GM12875 (cell line): ENCODE measurements at regions not wholly inside any gene's neighbourhood (a gene's known extent, or its start where the extent isn't known, plus 50 kb on each side); places are given as distances from the start of the nearest gene placed in this dataset.
A peak's percentile ranks its signal among the peaks of the same experiment; 100 is the strongest.

Source experiments
- H3K4me3 ChIP-seq: one replicate; pipeline ENCODE4 v1.5.1; 2011; ENCODE audit warnings: low read depth, low read length, control low read depth
- CTCF ChIP-seq: IDR thresholded peaks from 2 replicates; pipeline ENCODE4 v1.5.1; 2011; ENCODE audit warnings: low read depth, mild to moderate bottlenecking, control low read depth, inconsistent platforms, low read length, moderate library complexity, borderline replicate concordance; ENCODE audit not compliant: insufficient read depth

DNA sequence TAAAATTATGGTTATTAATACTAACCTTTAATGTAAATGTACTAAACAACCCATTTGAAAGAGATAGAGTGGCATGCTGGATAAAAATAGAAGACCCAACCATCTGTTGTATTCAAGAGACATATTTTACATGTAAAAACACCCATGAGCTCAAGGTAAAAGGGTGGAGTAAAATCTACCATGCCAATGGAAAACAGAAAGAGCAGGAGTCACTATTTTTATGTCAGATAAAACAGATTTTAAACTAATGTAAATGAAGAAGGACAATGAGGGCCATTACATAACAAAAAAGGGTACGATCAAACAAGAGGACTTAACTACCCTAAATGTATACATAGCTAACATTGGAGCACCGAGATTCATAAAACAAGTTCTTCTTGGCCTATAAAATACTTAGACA is 66.3 kb downstream of the ITM2A start:
- no peak for TF ChIP-seq CTCF
- no peak overlapping the region for H3K4me3 ChIP-seq

DNA sequence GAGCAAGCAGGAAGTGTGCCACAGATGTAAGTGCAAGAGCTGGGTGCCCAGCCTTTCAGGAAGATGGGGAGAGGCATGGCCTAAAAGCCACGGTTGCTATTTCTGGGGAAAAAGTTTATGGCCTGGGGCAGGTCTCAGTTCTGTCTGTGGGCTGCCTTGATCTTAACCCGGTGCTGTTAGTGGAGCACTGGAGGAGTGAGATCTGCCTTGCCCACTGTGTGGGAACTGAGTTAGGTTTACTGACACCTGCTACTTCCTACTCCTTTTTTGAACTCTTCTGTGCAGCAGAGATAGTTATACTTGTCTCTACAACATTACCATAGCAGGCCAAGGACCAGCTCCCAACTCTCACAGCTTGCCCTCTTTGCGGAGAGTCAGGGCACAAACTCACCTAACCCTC is 76.5 kb downstream of the ITM2A start:
- no peak for TF ChIP-seq CTCF
- H3K4me3 ChIP-seq = no peak overlapping the region

DNA sequence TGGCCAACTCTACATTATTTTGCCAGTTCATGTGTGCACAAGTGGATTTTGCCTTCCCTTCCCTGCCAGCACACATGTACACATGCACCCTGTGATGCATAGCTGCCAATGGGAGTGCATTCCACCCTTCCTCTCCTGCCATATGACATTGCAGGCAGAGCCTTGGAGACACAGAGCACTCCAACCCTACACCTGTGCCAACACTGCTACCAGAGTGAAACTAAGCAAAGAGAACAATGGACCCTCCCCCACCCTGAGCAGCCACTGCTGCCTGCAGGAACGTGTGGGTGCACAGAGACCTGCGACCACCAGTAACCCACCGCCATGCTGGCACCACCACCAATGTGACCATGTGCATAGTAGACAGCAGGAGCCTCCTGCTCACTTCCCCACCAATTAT is 78.4 kb downstream of the ITM2A start:
- TF ChIP-seq CTCF = no peak
- no peak overlapping the region for H3K4me3 ChIP-seq

- H3K4me3 ChIP-seq = no peak overlapping the region
- no peak for TF ChIP-seq CTCF
Observed at GRCh38 chrX:79287724-79288123, 79.4 kb downstream of the ITM2A start.

- TF ChIP-seq CTCF = no peak
- no peak overlapping the region for H3K4me3 ChIP-seq
Observed at GRCh38 chrX:79281775-79282174, 85.4 kb downstream of the ITM2A start.

GRCh38 chrX:79270401-79270800 is 96.7 kb downstream of the ITM2A start:
- H3K4me3 ChIP-seq = no peak overlapping the region
- peak; percentile 67 for TF ChIP-seq CTCF

- no peak for TF ChIP-seq CTCF
- no peak overlapping the region for H3K4me3 ChIP-seq
Observed at GRCh38 chrX:79268788-79269187, 98.3 kb downstream of the ITM2A start.
